PC-3 (cell line): ENCODE measurements at regions not wholly inside any gene's neighbourhood (a gene's known extent, or its start where the extent isn't known, plus 50 kb on each side); places are given as distances from the start of the nearest gene placed in this dataset.

Experiments used
- ATAC-seq: fragments of 200-7000 bp; cut with Tn5 transposase; 2 replicates; pipeline ENCODE4 v1.9.1; 2020; ENCODE audit warnings: mild to moderate bottlenecking, moderate library complexity
- BruUV-seq: library from RNA; stranded (reverse); fragments of 400-500 nt; replicated peaks from 2 replicates; lab custom pipeline; 2021; lab: Mats Ljungman, UMichigan
- CTCF ChIA-PET: fragments of 300-600 bp; sonication (Branson Sonifier 250); formaldehyde crosslinking; loops from one replicate; lab custom pipeline; 2022; ENCODE audit warnings: antibody characterized with exemption; lab: Charles Lee
- POLR2A ChIA-PET: fragments of 300-600 bp; sonication (Branson Sonifier 250); formaldehyde crosslinking; loops from one replicate; lab custom pipeline; 2022; ENCODE audit warnings: antibody characterized with exemption; ENCODE audit not compliant: unreplicated experiment; lab: Charles Lee
- DNase-seq: peaks from one replicate; pipeline ENCODE4 v3.0.0-alpha.2; 2015
- H2AFZ ChIP-seq: fragments of 300-600 bp; sonication (generic); 2 replicates; pipeline ENCODE4 v1.6.0; 2016; ENCODE audit warnings: antibody characterized with exemption, low read length
- H3F3A ChIP-seq: fragments of 300-600 bp; sonication (generic); one replicate; pipeline ENCODE4 v1.6.0; 2017; ENCODE audit warnings: antibody characterized with exemption, low read length, control low read depth, mild to moderate bottlenecking; ENCODE audit not compliant: unreplicated experiment
- H3K27ac ChIP-seq: fragments of 300-600 bp; sonication (generic); 2 replicates; pipeline ENCODE4 v1.5.1; 2016; ENCODE audit warnings: mild to moderate bottlenecking, low read length
- H3K27me3 ChIP-seq: fragments of 300-600 bp; sonication (generic); 2 replicates; pipeline ENCODE4 v1.6.1; 2016; ENCODE audit warnings: low read length, mixed read lengths
- H3K36me3 ChIP-seq: fragments of 300-600 bp; sonication (generic); 2 replicates; pipeline ENCODE4 v1.6.1; 2016; ENCODE audit warnings: low read depth, mixed run types, low read length, mixed read lengths
- H3K4me1 ChIP-seq: fragments of 300-600 bp; sonication (generic); 2 replicates; pipeline ENCODE4 v1.5.1; 2016; ENCODE audit warnings: low read length; ENCODE audit not compliant: insufficient read depth
- H3K4me2 ChIP-seq: fragments of 300-600 bp; sonication (generic); 2 replicates; pipeline ENCODE4 v1.6.0; 2016; ENCODE audit warnings: low read length
- H3K4me3 ChIP-seq: fragments of 300-600 bp; sonication (generic); 2 replicates; pipeline ENCODE4 v1.5.1; 2016; ENCODE audit warnings: mild to moderate bottlenecking, low read length, mixed read lengths
- H3K79me2 ChIP-seq: fragments of 300-600 bp; sonication (generic); 2 replicates; pipeline ENCODE4 v1.6.1; 2017; ENCODE audit warnings: low read length, mixed read lengths
- H3K9ac ChIP-seq: fragments of 300-600 bp; sonication (generic); 2 replicates; pipeline ENCODE4 v1.6.0; 2016; ENCODE audit warnings: mild to moderate bottlenecking, low read length
- H3K9me2 ChIP-seq: fragments of 300-600 bp; sonication (generic); replicated peaks from 2 replicates; pipeline ENCODE4 v1.6.1; 2016; ENCODE audit warnings: mixed run types, low read length, mixed read lengths
- H3K9me3 ChIP-seq: fragments of 300-600 bp; sonication (generic); 2 replicates; pipeline ENCODE4 v1.6.1; 2016; ENCODE audit warnings: low read length, mixed read lengths
- H4K20me1 ChIP-seq: fragments of 300-600 bp; sonication (generic); 2 replicates; pipeline ENCODE4 v1.6.1; 2016; ENCODE audit warnings: low read length, mixed read lengths
- CTCF ChIP-seq: fragments of 300-600 bp; sonication (generic); conservative IDR thresholded peaks from 2 replicates; pipeline ENCODE4 v1.5.1; 2017; ENCODE audit warnings: antibody characterized with exemption, low read depth, mild to moderate bottlenecking, low read length
- EZH2 ChIP-seq: fragments of 300-600 bp; sonication (generic); IDR thresholded peaks from one replicate; pipeline ENCODE4 v1.6.1; 2017; ENCODE audit warnings: antibody characterized with exemption, mild to moderate bottlenecking, low read length; ENCODE audit not compliant: unreplicated experiment
- EZH2phosphoT487 ChIP-seq: fragments of 300-600 bp; sonication (generic); IDR thresholded peaks from 2 replicates; pipeline ENCODE4 v1.6.1; 2018; ENCODE audit warnings: mild to moderate bottlenecking, antibody characterized with exemption, low read length, borderline replicate concordance
- intact Hi-C: fragments of 100-400 bp; cut with micrococcal nuclease; formaldehyde crosslinking; loops from 2 replicates; pipeline ENCODE4 v1.9.0; 2023

DNA sequence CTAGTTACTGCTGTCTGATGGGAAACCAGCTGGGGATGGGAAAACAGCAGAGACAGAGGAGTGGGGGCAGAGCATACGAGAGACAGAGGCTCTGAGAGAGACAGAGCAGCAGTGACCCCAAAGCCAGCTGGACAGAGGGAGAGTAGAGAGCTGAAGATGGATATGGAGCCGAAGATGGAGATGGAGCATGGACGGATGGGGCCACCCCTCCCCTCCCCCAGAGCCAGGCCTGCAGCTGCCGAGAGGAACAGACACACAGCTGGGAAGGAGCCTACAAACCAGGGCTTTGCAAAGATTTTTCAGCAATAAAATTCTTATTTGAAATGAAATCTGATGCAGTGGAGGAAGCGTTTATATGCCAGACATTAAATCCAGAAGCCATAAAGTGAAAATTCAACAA is 167.6 kb upstream of the LINGO1 start:
- Histone ChIP-seq H3K9ac (no peak overlapping the region), H4K20me1 (no peaks in the 10 kb centered on the region), H3K9me2 (no peaks in the 10 kb centered on the region), H3K36me3 (no peaks in the 10 kb centered on the region), H3K4me3 (no peak overlapping the region), H3K4me2 (no peak overlapping the region), H3K27me3 (peaks cover 7% of the 10 kb centered on the region; the same call in 1 of the 2 replicates), H3F3A (no peaks in the 10 kb centered on the region), H2AFZ (no peak overlapping the region), H3K27ac (no peak overlapping the region), H3K79me2 (no peaks in the 10 kb centered on the region), H3K9me3 (no peaks in the 10 kb centered on the region), H3K4me1 (no peaks in the 10 kb centered on the region)
- DNase-seq = no peak
- no TSS peak for BruUV-seq
- TF ChIP-seq EZH2 = no peak
- TF ChIP-seq CTCF = no peak
- no peak for TF ChIP-seq EZH2phosphoT487
- ChIA-PET POLR2A (no interaction called here), CTCF (no interaction called here)
- ATAC-seq = no peak
- intact Hi-C loops = no loop called here

GRCh38 chr15:77798847-77799246 is 166.1 kb upstream of the LINGO1 start:
- CTCF ChIA-PET = no interaction called here
- BruUV-seq = no TSS peak

More at GRCh38 chr15:77798847-77799246, 166.1 kb upstream of the LINGO1 start:
- TF ChIP-seq CTCF (no peak), EZH2 (no peak), EZH2phosphoT487 (no peak)
- DNase-seq = no peak
- H4K20me1 ChIP-seq = no peaks in the 10 kb centered on the region
- peaks cover 7% of the 10 kb centered on the region; the same call in 1 of the 2 replicates for H3K27me3 ChIP-seq
- intact Hi-C loops = no loop called here
- no peak overlapping the region for H3K4me3 ChIP-seq
- POLR2A ChIA-PET = no interaction called here
- no peaks in the 10 kb centered on the region for H3K4me1 ChIP-seq
- no peak overlapping the region for H3K4me2 ChIP-seq
- no peaks in the 10 kb centered on the region for H3K79me2 ChIP-seq
- ATAC-seq = no peak
- no peak overlapping the region for H3K9ac ChIP-seq
- H3K9me3 ChIP-seq = no peaks in the 10 kb centered on the region
- H3K9me2 ChIP-seq = no peaks in the 10 kb centered on the region
- no peak overlapping the region for H3K27ac ChIP-seq
- no peaks in the 10 kb centered on the region for H3K36me3 ChIP-seq
- no peak overlapping the region for H2AFZ ChIP-seq
- H3F3A ChIP-seq = no peaks in the 10 kb centered on the region
